CD4-positive, alpha-beta T cell treated with Interleukin-12 subunit alpha and Interleukin-12 subunit beta, for 1 hour (primary cell): ENCODE measurements at regions not wholly inside any gene's neighbourhood (a gene's known extent, or its start where the extent isn't known, plus 50 kb on each side); places are given as distances from the start of the nearest gene placed in this dataset.

Experiments used
- DNase-seq: peaks from one replicate; pipeline ENCODE4 v3.0.0-alpha.2; 2020

- DNase-seq, result no peak
Measured at GRCh38 chr12:38956337-38956736, 50.9 kb upstream of the CPNE8 start.
